ENCODE measurements at regions not wholly inside any gene's neighbourhood (a gene's known extent, or its start where the extent isn't known, plus 50 kb on each side); places are given as distances from the start of the nearest gene placed in this dataset.

GRCh38 chr13:73358606-73359095 is 299.8 kb downstream of the KLF5 start:
- Histone ChIP-seq H3K27ac (ENCODE audit: low read depth in 1 of 2, low read length in 2 of 2) (no peak overlapping the region), H3K4me3 (replicated peaks in 1 of 3; ENCODE audit: low read depth in 2 of 3, low read length in 3 of 3) (no peak overlapping the region), H3K27me3 (ENCODE audit: control insufficient read depth in 2 of 2, insufficient read depth in 2 of 2, low read length in 2 of 2) (no peaks in the 10 kb centered on the region), H3K4me2 (replicated peaks; ENCODE audit: extremely low read depth, low read length, poor library complexity, severe bottlenecking) (no peak overlapping the region), H4K20me1 (ENCODE audit: insufficient read depth, low read length) (no peaks in the 10 kb centered on the region), H2AFZ (ENCODE audit: insufficient read depth, low read depth, low read length, poor library complexity, severe bottlenecking) (no peak overlapping the region), H3K4me1 (ENCODE audit: control insufficient read depth in 1 of 2, insufficient read depth in 2 of 2, low read length in 2 of 2) (no peaks in the 10 kb centered on the region), H3K9me3 (replicated peaks in 1 of 2; ENCODE audit: control insufficient read depth in 1 of 2, insufficient read depth in 1 of 2, low read length in 2 of 2) (no peaks in the 10 kb centered on the region), H3K79me2 (ENCODE audit: insufficient read depth, low read length) (no peaks in the 10 kb centered on the region), H3K36me3 (replicated peaks in 1 of 2; ENCODE audit: control insufficient read depth in 1 of 2, insufficient read depth in 2 of 2, low read length in 2 of 2) (no peaks in the 10 kb centered on the region), H3K9ac (ENCODE audit: insufficient read depth, low read length, poor library complexity, severe bottlenecking) (no peak overlapping the region)
- H3K36me3 Mint-ChIP-seq = no peaks in the 10 kb centered on the region
- peaks cover 0 to 13% (median 4%) of the 10 kb centered on the region in 7 donors for H3K9me3 Mint-ChIP-seq
- H3K27me3 Mint-ChIP-seq (ENCODE audit: low read depth in 3 of 3) = no peaks in the 10 kb centered on the region
- TF ChIP-seq CTCF (IDR thresholded peaks at IDR 0.05) = no peak
- H3K4me1 Mint-ChIP-seq = no peaks in the 10 kb centered on the region
- no peak overlapping the region for H3K4me3 Mint-ChIP-seq
- no peak overlapping the region for H3K27ac Mint-ChIP-seq
- no peak for DNase-seq
- intact Hi-C loops (cut with micrococcal nuclease) = no loop called here

GRCh38 chr13:73355134-73355533 is 296.3 kb downstream of the KLF5 start:
- no peak overlapping the region for H3K9ac ChIP-seq (ENCODE audit: insufficient read depth, low read length, poor library complexity, severe bottlenecking)
- H2AFZ ChIP-seq (ENCODE audit: insufficient read depth, low read depth, low read length, poor library complexity, severe bottlenecking) = no peak overlapping the region
- Mint-ChIP-seq H3K4me3 (no peak overlapping the region), H3K27ac (no peak overlapping the region), H3K27me3 (ENCODE audit: low read depth in 3 of 3) (no peaks in the 10 kb centered on the region), H3K36me3 (no peaks in the 10 kb centered on the region), H3K9me3 (peaks cover 0 to 13% (median 5%) of the 10 kb centered on the region in 7 donors), H3K4me1 (no peaks in the 10 kb centered on the region)
- H3K27ac ChIP-seq (ENCODE audit: low read depth in 1 of 2, low read length in 2 of 2) = no peak overlapping the region
- no peak for TF ChIP-seq CTCF (IDR thresholded peaks at IDR 0.05)
- intact Hi-C loops (cut with micrococcal nuclease) = no loop called here
- no peak for DNase-seq
- H4K20me1 ChIP-seq (ENCODE audit: insufficient read depth, low read length) = no peaks in the 10 kb centered on the region
- no peaks in the 10 kb centered on the region for H3K79me2 ChIP-seq (ENCODE audit: insufficient read depth, low read length)
- no CpG with 5 or more reads among the region's 2 CpGs for WGBS (ENCODE audit: insufficient coverage)
- no peak overlapping the region for H3K4me2 ChIP-seq (replicated peaks; ENCODE audit: extremely low read depth, low read length, poor library complexity, severe bottlenecking)
- no peaks in the 10 kb centered on the region for H3K4me1 ChIP-seq (ENCODE audit: control insufficient read depth in 1 of 2, insufficient read depth in 2 of 2, low read length in 2 of 2)
- H3K9me3 ChIP-seq (replicated peaks in 1 of 2; ENCODE audit: control insufficient read depth in 1 of 2, insufficient read depth in 1 of 2, low read length in 2 of 2) = no peaks in the 10 kb centered on the region
- no peaks in the 10 kb centered on the region for H3K27me3 ChIP-seq (ENCODE audit: control insufficient read depth in 2 of 2, insufficient read depth in 2 of 2, low read length in 2 of 2)
- H3K36me3 ChIP-seq (replicated peaks in 1 of 2; ENCODE audit: control insufficient read depth in 1 of 2, insufficient read depth in 2 of 2, low read length in 2 of 2) = no peaks in the 10 kb centered on the region
- H3K4me3 ChIP-seq (replicated peaks in 1 of 3; ENCODE audit: low read depth in 2 of 3, low read length in 3 of 3) = no peak overlapping the region

Data from CD14-positive monocyte (primary cell).